ENCODE measurements at regions not wholly inside any gene's neighbourhood (a gene's known extent, or its start where the extent isn't known, plus 50 kb on each side); places are given as distances from the start of the nearest gene placed in this dataset.

DNA sequence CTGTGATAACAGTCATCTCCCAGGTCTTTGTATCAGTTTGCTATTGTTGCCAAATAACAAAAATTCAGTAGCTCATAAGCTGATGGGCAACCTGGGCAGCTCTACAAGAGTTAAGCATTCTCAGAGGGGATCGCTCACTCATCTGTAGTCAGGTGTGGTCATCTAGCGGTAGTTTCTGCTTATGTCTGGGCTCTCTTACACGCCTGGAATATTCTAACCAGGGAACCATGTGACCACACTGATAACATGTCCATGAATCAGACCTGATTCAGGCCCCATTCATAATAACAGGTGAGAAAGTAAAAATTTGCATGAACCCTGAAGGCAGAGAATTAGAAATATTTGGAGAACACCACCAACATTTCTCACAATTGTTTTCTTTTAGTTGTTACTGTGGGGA is 576.1 kb downstream of the SLCO4C1 start:
- H4K20me1 ChIP-seq (ENCODE audit: insufficient read depth): no peaks in the 10 kb centered on the region
- TF ChIP-seq RAD21 (IDR thresholded peaks at IDR 0.05; ENCODE audit: low read length): no peak
- TF ChIP-seq TCF12 (IDR thresholded peaks at IDR 0.05): no peak
- no peak for TF ChIP-seq GABPA (IDR thresholded peaks at IDR 0.05; ENCODE audit: low read depth)
- TF ChIP-seq SMC3 (IDR thresholded peaks at IDR 0.05; ENCODE audit: low read depth, low read length): no peak
- no peak for TF ChIP-seq JUND (IDR thresholded peaks at IDR 0.05)
- no peak for TF ChIP-seq TAF1 (IDR thresholded peaks at IDR 0.05; ENCODE audit: borderline replicate concordance, low read depth, low read length)
- TF ChIP-seq, protein P1, sequence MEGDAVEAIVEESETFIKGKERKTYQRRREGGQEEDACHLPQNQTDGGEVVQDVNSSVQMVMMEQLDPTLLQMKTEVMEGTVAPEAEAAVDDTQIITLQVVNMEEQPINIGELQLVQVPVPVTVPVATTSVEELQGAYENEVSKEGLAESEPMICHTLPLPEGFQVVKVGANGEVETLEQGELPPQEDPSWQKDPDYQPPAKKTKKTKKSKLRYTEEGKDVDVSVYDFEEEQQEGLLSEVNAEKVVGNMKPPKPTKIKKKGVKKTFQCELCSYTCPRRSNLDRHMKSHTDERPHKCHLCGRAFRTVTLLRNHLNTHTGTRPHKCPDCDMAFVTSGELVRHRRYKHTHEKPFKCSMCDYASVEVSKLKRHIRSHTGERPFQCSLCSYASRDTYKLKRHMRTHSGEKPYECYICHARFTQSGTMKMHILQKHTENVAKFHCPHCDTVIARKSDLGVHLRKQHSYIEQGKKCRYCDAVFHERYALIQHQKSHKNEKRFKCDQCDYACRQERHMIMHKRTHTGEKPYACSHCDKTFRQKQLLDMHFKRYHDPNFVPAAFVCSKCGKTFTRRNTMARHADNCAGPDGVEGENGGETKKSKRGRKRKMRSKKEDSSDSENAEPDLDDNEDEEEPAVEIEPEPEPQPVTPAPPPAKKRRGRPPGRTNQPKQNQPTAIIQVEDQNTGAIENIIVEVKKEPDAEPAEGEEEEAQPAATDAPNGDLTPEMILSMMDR (IDR thresholded peaks at IDR 0.05): no peak
- no peak for TF ChIP-seq TEAD4 (IDR thresholded peaks at IDR 0.05; ENCODE audit: borderline replicate concordance, insufficient read depth)
- no peak for TF ChIP-seq NRF1 (IDR thresholded peaks at IDR 0.05; ENCODE audit: low read depth, low read length)
- TF ChIP-seq, protein P2, sequence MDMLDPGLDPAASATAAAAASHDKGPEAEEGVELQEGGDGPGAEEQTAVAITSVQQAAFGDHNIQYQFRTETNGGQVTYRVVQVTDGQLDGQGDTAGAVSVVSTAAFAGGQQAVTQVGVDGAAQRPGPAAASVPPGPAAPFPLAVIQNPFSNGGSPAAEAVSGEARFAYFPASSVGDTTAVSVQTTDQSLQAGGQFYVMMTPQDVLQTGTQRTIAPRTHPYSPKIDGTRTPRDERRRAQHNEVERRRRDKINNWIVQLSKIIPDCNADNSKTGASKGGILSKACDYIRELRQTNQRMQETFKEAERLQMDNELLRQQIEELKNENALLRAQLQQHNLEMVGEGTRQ (IDR thresholded peaks at IDR 0.05; ENCODE audit: borderline replicate concordance, low read depth, low read length): no peak
- TF ChIP-seq ELF1 (IDR thresholded peaks at IDR 0.05): no peak
- H3K79me2 ChIP-seq (ENCODE audit: insufficient read depth): no peaks in the 10 kb centered on the region
- H3K9ac ChIP-seq: no peak overlapping the region
- H3K4me2 ChIP-seq: no peak overlapping the region
- H3K4me1 ChIP-seq (ENCODE audit: control insufficient read depth in 1 of 2, insufficient read depth in 2 of 2, low read depth in 1 of 2, low read length in 1 of 2): peaks cover 0 to 2% of the 10 kb centered on the region in 2 experiments; a peak in 1 of 4 replicates
- H3K27ac ChIP-seq (ENCODE audit: low read depth in 2 of 2, low read length in 1 of 2): no peak overlapping the region
- no peaks in the 10 kb centered on the region for H3K27me3 ChIP-seq (ENCODE audit: insufficient read depth)
- no peaks in the 10 kb centered on the region for H3K9me2 ChIP-seq
- no peaks in the 10 kb centered on the region for H3K36me3 ChIP-seq (replicated peaks in 1 of 2; ENCODE audit: control insufficient read depth in 1 of 2, insufficient read depth in 2 of 2, low read length in 1 of 2)
- H3K4me3 ChIP-seq (ENCODE audit: low read depth in 2 of 2, low read length in 1 of 2): no peak overlapping the region
- H2AFZ ChIP-seq (ENCODE audit: low read depth): no peak overlapping the region
- POLR2A ChIA-PET: no interaction called here
- H3K9me3 ChIP-seq: peaks cover 5% of the 10 kb centered on the region
- DNase-seq: no peak
- 34% methylated on average over 3 of the region's 3 CpGs for WGBS (ENCODE audit: low lambda C conversion rate)
- no peaks in the 10 kb centered on the region for H3F3A ChIP-seq (replicated peaks; ENCODE audit: insufficient read depth)
- CTCF ChIA-PET: no interaction called here

GRCh38 chr5:101717721-101718120 is 578.4 kb downstream of the SLCO4C1 start:
- Histone ChIP-seq H3K4me3 (ENCODE audit: low read depth in 2 of 2, low read length in 1 of 2) (no peak overlapping the region), H3K36me3 (replicated peaks in 1 of 2; ENCODE audit: control insufficient read depth in 1 of 2, insufficient read depth in 2 of 2, low read length in 1 of 2) (no peaks in the 10 kb centered on the region), H3K9me2 (no peaks in the 10 kb centered on the region), H4K20me1 (ENCODE audit: insufficient read depth) (no peaks in the 10 kb centered on the region), H3K4me1 (ENCODE audit: control insufficient read depth in 1 of 2, insufficient read depth in 2 of 2, low read depth in 1 of 2, low read length in 1 of 2) (peaks cover 0 to 2% of the 10 kb centered on the region in 2 experiments; a peak in 1 of 4 replicates), H3K27me3 (ENCODE audit: insufficient read depth) (no peaks in the 10 kb centered on the region), H3K27ac (ENCODE audit: low read depth in 2 of 2, low read length in 1 of 2) (no peak overlapping the region), H3F3A (replicated peaks; ENCODE audit: insufficient read depth) (no peaks in the 10 kb centered on the region), H3K4me2 (no peak overlapping the region), H3K9ac (no peak overlapping the region), H2AFZ (ENCODE audit: low read depth) (no peak overlapping the region), H3K79me2 (ENCODE audit: insufficient read depth) (no peaks in the 10 kb centered on the region), H3K9me3 (no peaks in the 10 kb centered on the region)
- WGBS (ENCODE audit: low lambda C conversion rate): 56% methylated on average over 1 of the region's 1 CpG
- ChIA-PET POLR2A (no interaction called here), CTCF (interaction anchor here (0.6 kb wide), 1 partner anchor 164 kb away, joined by 3 read pairs; no protein-coding TSS in a partner anchor)
- TF ChIP-seq TEAD4 (IDR thresholded peaks at IDR 0.05; ENCODE audit: borderline replicate concordance, insufficient read depth) (no peak), POLR2AphosphoS5 (IDR thresholded peaks at IDR 0.05; ENCODE audit: low read depth, low read length) (no peak), TAF1 (IDR thresholded peaks at IDR 0.05; ENCODE audit: borderline replicate concordance, low read depth, low read length) (no peak), RXRA (IDR thresholded peaks at IDR 0.05; ENCODE audit: borderline replicate concordance, low read depth) (no peak), EP300 (IDR thresholded peaks at IDR 0.05; ENCODE audit: borderline replicate concordance in 1 of 2, low read depth in 1 of 2, low read length in 1 of 2) (no peak), FOXJ3 (CRISPR knock-in tag; IDR thresholded peaks at IDR 0.05) (no peak), ZBTB33 (IDR thresholded peaks at IDR 0.05; ENCODE audit: borderline replicate concordance, low read depth) (no peak), RFX5 (IDR thresholded peaks at IDR 0.05; ENCODE audit: low read length) (no peak), NFIC (IDR thresholded peaks at IDR 0.05; ENCODE audit: borderline replicate concordance) (no peak), RCOR1 (IDR thresholded peaks at IDR 0.05; ENCODE audit: low read length) (no peak)
- TF ChIP-seq, protein P1 (IDR thresholded peaks at IDR 0.05): no peak
- TF ChIP-seq, protein P3, sequence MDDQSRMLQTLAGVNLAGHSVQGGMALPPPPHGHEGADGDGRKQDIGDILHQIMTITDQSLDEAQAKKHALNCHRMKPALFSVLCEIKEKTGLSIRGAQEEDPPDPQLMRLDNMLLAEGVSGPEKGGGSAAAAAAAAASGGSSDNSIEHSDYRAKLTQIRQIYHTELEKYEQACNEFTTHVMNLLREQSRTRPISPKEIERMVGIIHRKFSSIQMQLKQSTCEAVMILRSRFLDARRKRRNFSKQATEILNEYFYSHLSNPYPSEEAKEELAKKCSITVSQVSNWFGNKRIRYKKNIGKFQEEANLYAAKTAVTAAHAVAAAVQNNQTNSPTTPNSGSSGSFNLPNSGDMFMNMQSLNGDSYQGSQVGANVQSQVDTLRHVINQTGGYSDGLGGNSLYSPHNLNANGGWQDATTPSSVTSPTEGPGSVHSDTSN (IDR thresholded peaks at IDR 0.05): no peak
- no peak for DNase-seq

Data from SK-N-SH (cell line).